ENCODE measurements at regions not wholly inside any gene's neighbourhood (a gene's known extent, or its start where the extent isn't known, plus 50 kb on each side); places are given as distances from the start of the nearest gene placed in this dataset.
A peak's percentile ranks its signal among the peaks of the same experiment; 100 is the strongest.

GRCh38 chr13:73695325-73695724 is 438.9 kb downstream of the KLF12 start:
- no peak for DNase-seq

- no peak for DNase-seq
Observed at GRCh38 chr13:73693215-73693614, 441.0 kb downstream of the KLF12 start.

GRCh38 chr13:73691891-73692290 is 442.3 kb downstream of the KLF12 start:
- DNase-seq = no peak

GRCh38 chr13:73687929-73688328 is 446.3 kb downstream of the KLF12 start:
- DNase-seq = no peak

GRCh38 chr13:73687087-73687486 is 447.1 kb downstream of the KLF12 start:
- no peak for DNase-seq

- no peak for DNase-seq
Observed at GRCh38 chr13:73684750-73685149, 449.5 kb downstream of the KLF12 start.

GRCh38 chr13:73684286-73684685 is 449.9 kb downstream of the KLF12 start:
- DNase-seq = peak; percentile 1

GRCh38 chr13:73683746-73684145 is 450.5 kb downstream of the KLF12 start:
- no peak for DNase-seq

- DNase-seq = no peak
Observed at GRCh38 chr13:73681779-73682178, 452.4 kb downstream of the KLF12 start.

GRCh38 chr13:73681015-73681414 is 453.2 kb downstream of the KLF12 start:
- no peak for DNase-seq

- DNase-seq = no peak
Observed at GRCh38 chr13:73677048-73677601, 457.1 kb downstream of the KLF12 start.

- no peak for DNase-seq
Observed at GRCh38 chr13:73676550-73677047, 457.6 kb downstream of the KLF12 start.

GRCh38 chr13:73675821-73676220 is 458.4 kb downstream of the KLF12 start:
- no peak for DNase-seq

GRCh38 chr13:73674570-73674969 is 459.6 kb downstream of the KLF12 start:
- DNase-seq = no peak

GRCh38 chr13:73673931-73674330 is 460.3 kb downstream of the KLF12 start:
- DNase-seq = no peak

- DNase-seq = no peak
Observed at GRCh38 chr13:73672492-73672891, 461.7 kb downstream of the KLF12 start.

GRCh38 chr13:73671732-73672131 is 462.5 kb downstream of the KLF12 start:
- no peak for DNase-seq

GRCh38 chr13:73671011-73671410 is 463.2 kb downstream of the KLF12 start:
- DNase-seq = no peak

- DNase-seq = no peak
Observed at GRCh38 chr13:73667756-73668155, 466.4 kb downstream of the KLF12 start.

GRCh38 chr13:73665261-73665660 is 468.9 kb downstream of the KLF12 start:
- DNase-seq = no peak

GRCh38 chr13:73664851-73665250 is 469.4 kb downstream of the KLF12 start:
- no peak for DNase-seq

- DNase-seq = no peak
Observed at GRCh38 chr13:73662833-73663232, 471.4 kb downstream of the KLF12 start.

- DNase-seq = no peak
Observed at GRCh38 chr13:73661687-73662425, 472.3 kb downstream of the KLF12 start.

- DNase-seq = no peak
Observed at GRCh38 chr13:73661066-73661465, 473.1 kb downstream of the KLF12 start.

GRCh38 chr13:73658639-73659038 is 475.6 kb downstream of the KLF12 start:
- DNase-seq = no peak
